ENCODE measurements at regions not wholly inside any gene's neighbourhood (a gene's known extent, or its start where the extent isn't known, plus 50 kb on each side); places are given as distances from the start of the nearest gene placed in this dataset.

- Histone ChIP-seq H3K9me3 (no peaks in the 10 kb centered on the region), H3K36me3 (no peaks in the 10 kb centered on the region), H3K4me1 (ENCODE audit: control insufficient read depth in 1 of 2, insufficient read depth in 1 of 2, low read depth in 1 of 2, low read length in 1 of 2) (no peaks in the 10 kb centered on the region), H3K27ac (no peak overlapping the region), H3K4me3 (ENCODE audit: low read depth in 1 of 2, low read length in 1 of 2) (no peak overlapping the region), H3K27me3 (no peaks in the 10 kb centered on the region)
- TF ChIP-seq, protein P1, sequence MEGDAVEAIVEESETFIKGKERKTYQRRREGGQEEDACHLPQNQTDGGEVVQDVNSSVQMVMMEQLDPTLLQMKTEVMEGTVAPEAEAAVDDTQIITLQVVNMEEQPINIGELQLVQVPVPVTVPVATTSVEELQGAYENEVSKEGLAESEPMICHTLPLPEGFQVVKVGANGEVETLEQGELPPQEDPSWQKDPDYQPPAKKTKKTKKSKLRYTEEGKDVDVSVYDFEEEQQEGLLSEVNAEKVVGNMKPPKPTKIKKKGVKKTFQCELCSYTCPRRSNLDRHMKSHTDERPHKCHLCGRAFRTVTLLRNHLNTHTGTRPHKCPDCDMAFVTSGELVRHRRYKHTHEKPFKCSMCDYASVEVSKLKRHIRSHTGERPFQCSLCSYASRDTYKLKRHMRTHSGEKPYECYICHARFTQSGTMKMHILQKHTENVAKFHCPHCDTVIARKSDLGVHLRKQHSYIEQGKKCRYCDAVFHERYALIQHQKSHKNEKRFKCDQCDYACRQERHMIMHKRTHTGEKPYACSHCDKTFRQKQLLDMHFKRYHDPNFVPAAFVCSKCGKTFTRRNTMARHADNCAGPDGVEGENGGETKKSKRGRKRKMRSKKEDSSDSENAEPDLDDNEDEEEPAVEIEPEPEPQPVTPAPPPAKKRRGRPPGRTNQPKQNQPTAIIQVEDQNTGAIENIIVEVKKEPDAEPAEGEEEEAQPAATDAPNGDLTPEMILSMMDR (IDR thresholded peaks at IDR 0.05) = no peak
Measured at GRCh38 chr5:19352120-19352519, 635.9 kb downstream of the CDH18 start.

- Histone ChIP-seq H3K36me3 (no peaks in the 10 kb centered on the region), H3K27ac (no peak overlapping the region), H3K9me3 (no peaks in the 10 kb centered on the region), H3K4me1 (ENCODE audit: control insufficient read depth in 1 of 2, insufficient read depth in 1 of 2, low read depth in 1 of 2, low read length in 1 of 2) (no peaks in the 10 kb centered on the region), H3K27me3 (no peaks in the 10 kb centered on the region), H3K4me3 (ENCODE audit: low read depth in 1 of 2, low read length in 1 of 2) (no peak overlapping the region)
- TF ChIP-seq, protein P1 (IDR thresholded peaks at IDR 0.05) = no peak
Measured at GRCh38 chr5:19369048-19369447, 619.0 kb downstream of the CDH18 start.

DNA sequence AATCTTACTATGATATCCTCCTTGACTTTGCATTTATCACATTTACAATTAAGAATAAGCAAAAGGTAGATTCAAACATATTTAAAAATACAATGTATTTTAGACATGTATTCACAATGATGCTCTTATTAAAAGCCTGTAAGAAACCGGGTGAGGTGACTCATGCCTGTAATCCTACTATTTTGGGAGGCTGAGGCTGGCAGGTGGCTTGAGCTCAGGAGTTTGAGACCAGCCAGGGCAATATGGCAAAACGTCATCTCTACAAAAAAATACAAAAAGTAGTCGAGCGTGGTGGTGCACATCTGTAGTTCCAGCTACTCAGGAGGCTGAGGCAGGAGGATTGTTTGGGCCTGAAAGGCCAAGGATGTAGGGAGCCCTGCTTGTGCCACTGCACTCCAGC, 618.4 kb downstream of the CDH18 start:
- H3K27me3 ChIP-seq = no peaks in the 10 kb centered on the region
- TF ChIP-seq, protein P1 (IDR thresholded peaks at IDR 0.05) = no peak
- H3K27ac ChIP-seq = no peak overlapping the region
- no peak overlapping the region for H3K4me3 ChIP-seq (ENCODE audit: low read depth in 1 of 2, low read length in 1 of 2)
- no peaks in the 10 kb centered on the region for H3K9me3 ChIP-seq
- no peaks in the 10 kb centered on the region for H3K36me3 ChIP-seq
- H3K4me1 ChIP-seq (ENCODE audit: control insufficient read depth in 1 of 2, insufficient read depth in 1 of 2, low read depth in 1 of 2, low read length in 1 of 2) = no peaks in the 10 kb centered on the region

- Histone ChIP-seq H3K4me1 (ENCODE audit: control insufficient read depth in 1 of 2, insufficient read depth in 1 of 2, low read depth in 1 of 2, low read length in 1 of 2) (no peaks in the 10 kb centered on the region), H3K36me3 (no peaks in the 10 kb centered on the region)
- TF ChIP-seq, protein P1 (IDR thresholded peaks at IDR 0.05) = no peak
Measured at GRCh38 chr5:19370655-19371386, 617.2 kb downstream of the CDH18 start.

GRCh38 chr5:19388391-19388790, 599.6 kb downstream of the CDH18 start:
- Histone ChIP-seq H3K36me3 (no peaks in the 10 kb centered on the region), H3K4me1 (ENCODE audit: control insufficient read depth in 1 of 2, insufficient read depth in 1 of 2, low read depth in 1 of 2, low read length in 1 of 2) (no peaks in the 10 kb centered on the region), H3K27me3 (no peaks in the 10 kb centered on the region), H3K9me3 (no peaks in the 10 kb centered on the region), H3K27ac (no peak overlapping the region), H3K4me3 (ENCODE audit: low read depth in 1 of 2, low read length in 1 of 2) (no peak overlapping the region)
- TF ChIP-seq, protein P1 (IDR thresholded peaks at IDR 0.05) = no peak

More at GRCh38 chr5:19370655-19371386, 617.2 kb downstream of the CDH18 start:
- no peak overlapping the region for H3K4me3 ChIP-seq (ENCODE audit: low read depth in 1 of 2, low read length in 1 of 2)
- H3K27me3 ChIP-seq = no peaks in the 10 kb centered on the region
- H3K27ac ChIP-seq = no peak overlapping the region
- H3K9me3 ChIP-seq = no peaks in the 10 kb centered on the region
